Nephron (organoid): ENCODE measurements at regions not wholly inside any gene's neighbourhood (a gene's known extent, or its start where the extent isn't known, plus 50 kb on each side); places are given as distances from the start of the nearest gene placed in this dataset.

ENCODE experiments used
- H3K27ac Mint-ChIP-seq, 3 experiments: 2 replicates each; pipeline ENCODE4 v1.8.0; 2020; ENCODE audit warnings: mixed read lengths in 3 of 3, mild to moderate bottlenecking in 2 of 3, moderate library complexity in 1 of 3
- H3K27me3 Mint-ChIP-seq: 2 replicates; pipeline ENCODE4 v1.8.0; 2021; ENCODE audit warnings: low read depth, mild to moderate bottlenecking, moderate library complexity, mixed read lengths
- H3K36me3 Mint-ChIP-seq: 2 replicates; pipeline ENCODE4 v1.8.0; 2020; ENCODE audit warnings: low read depth, mixed read lengths
- H3K4me1 Mint-ChIP-seq: 2 replicates; pipeline ENCODE4 v1.8.0; 2020; ENCODE audit warnings: mixed read lengths
- H3K4me3 Mint-ChIP-seq, 3 experiments: 2 replicates each; pipeline ENCODE4 v1.8.0; 2020; ENCODE audit warnings: mild to moderate bottlenecking in 3 of 3, mixed read lengths in 3 of 3, moderate library complexity in 2 of 3
- H3K9me3 Mint-ChIP-seq: 2 replicates; pipeline ENCODE4 v1.8.0; 2020; ENCODE audit warnings: mixed read lengths
- CTCF ChIP-seq, 3 experiments: fragments of 200-600 bp; sonication (generic); IDR thresholded peaks; one replicate each; pipeline ENCODE4 v1.5.0; 2021; ENCODE audit warnings: antibody characterized with exemption in 3 of 3; ENCODE audit not compliant: unreplicated experiment in 3 of 3

DNA sequence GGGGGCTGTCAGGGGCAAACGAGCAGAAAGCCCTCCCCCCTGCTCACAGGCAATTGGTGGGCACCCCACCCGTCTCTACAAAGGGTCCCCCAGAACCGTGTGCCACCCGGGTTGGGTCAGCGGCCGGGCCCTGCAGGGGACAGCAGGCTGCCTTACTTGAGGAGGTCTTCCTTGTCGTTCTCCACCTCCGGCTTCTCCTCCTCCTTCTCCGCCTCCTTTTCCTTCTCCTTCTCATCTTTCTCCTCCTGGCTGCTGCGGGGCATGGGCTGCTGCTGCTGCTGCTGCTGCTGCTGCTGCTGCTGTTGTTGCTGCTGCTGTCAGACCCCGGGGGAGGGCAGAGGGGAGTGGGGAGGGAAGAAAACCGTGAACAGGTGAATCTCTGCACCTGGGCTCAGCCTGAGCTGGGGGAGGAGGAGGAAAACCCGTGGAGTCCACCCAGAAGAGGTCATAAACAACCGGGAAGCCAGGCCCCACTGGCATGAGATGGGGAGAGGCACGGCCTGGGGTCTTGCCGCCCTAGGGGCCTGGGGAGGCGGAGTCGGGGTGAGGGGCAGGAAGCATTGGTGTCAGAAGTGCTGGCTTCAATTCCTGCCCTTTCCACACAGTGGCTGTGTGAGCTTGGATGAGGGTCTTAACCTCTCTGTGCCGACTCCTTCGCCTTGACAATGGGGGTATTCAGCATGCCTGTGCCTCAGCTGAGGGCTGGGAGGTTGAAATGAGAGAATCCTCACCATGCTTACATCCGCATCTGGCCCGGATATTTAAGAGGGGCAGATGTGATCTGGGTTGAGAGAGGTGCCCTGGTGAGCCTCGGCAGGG, 107.6 kb downstream of the RFLNA start:
- Mint-ChIP-seq H3K4me3 (peak overlapping the region; percentile 36 to 72 (median 68)), H3K27me3 (peaks cover 6% of the 10 kb centered on the region), H3K27ac (peak overlapping the region; percentile 92 to 97 (median 94)), H3K36me3 (peaks cover 31% of the 10 kb centered on the region), H3K9me3 (no peaks in the 10 kb centered on the region), H3K4me1 (peaks cover 69% of the 10 kb centered on the region)
- no peak for TF ChIP-seq CTCF (IDR thresholded peaks at IDR 0.05; ENCODE audit: unreplicated experiment in 3 of 3)

GRCh38 chr12:124401704-124402221, 106.9 kb downstream of the RFLNA start:
- Mint-ChIP-seq H3K4me1 (peaks cover 63% of the 10 kb centered on the region), H3K36me3 (peaks cover 24% of the 10 kb centered on the region), H3K27ac (peak overlapping the region; percentile 92 to 97 (median 94)), H3K9me3 (no peaks in the 10 kb centered on the region), H3K27me3 (peaks cover 6% of the 10 kb centered on the region), H3K4me3 (peak overlapping the region; percentile 47 to 70 (median 51))
- no peak for TF ChIP-seq CTCF (IDR thresholded peaks at IDR 0.05; ENCODE audit: unreplicated experiment in 3 of 3)

DNA sequence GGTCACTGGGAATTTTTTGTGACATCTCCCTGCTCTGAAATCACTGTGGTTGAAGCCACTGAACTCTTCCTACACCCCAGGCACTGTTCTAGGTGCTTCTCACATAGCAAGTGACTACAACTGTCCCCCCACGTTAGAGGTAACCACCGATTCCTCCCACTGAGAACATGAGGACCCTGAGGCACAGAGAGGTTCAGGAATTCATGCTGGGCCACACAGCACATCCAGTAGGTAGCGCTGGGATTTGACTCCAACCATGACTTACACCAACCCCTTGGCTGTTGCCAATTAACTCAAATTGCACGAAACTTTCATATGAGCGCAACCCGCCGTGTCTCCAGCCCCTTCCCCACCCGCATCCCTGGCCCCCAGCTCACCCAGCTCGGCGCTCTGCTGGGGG, 105.2 kb downstream of the RFLNA start:
- Mint-ChIP-seq H3K27ac (peak overlapping the region in 1 of 3 experiments; percentile 80), H3K36me3 (peaks cover 30% of the 10 kb centered on the region), H3K27me3 (peaks cover 6% of the 10 kb centered on the region), H3K9me3 (no peaks in the 10 kb centered on the region), H3K4me1 (peaks cover 66% of the 10 kb centered on the region), H3K4me3 (no peak overlapping the region)
- TF ChIP-seq CTCF (IDR thresholded peaks at IDR 0.05; ENCODE audit: unreplicated experiment in 3 of 3) = no peak

GRCh38 chr12:124399622-124400021, 104.7 kb downstream of the RFLNA start:
- Mint-ChIP-seq H3K9me3 (no peaks in the 10 kb centered on the region), H3K4me1 (peaks cover 61% of the 10 kb centered on the region), H3K27me3 (peaks cover 6% of the 10 kb centered on the region), H3K36me3 (peaks cover 30% of the 10 kb centered on the region), H3K27ac (peak overlapping the region in 2 of 3 experiments; percentile 66 to 80), H3K4me3 (peak overlapping the region in 2 of 3 experiments; percentile 54 to 60)
- TF ChIP-seq CTCF (IDR thresholded peaks at IDR 0.05; ENCODE audit: unreplicated experiment in 3 of 3) = peak; percentile 65 to 69 (median 65)

DNA sequence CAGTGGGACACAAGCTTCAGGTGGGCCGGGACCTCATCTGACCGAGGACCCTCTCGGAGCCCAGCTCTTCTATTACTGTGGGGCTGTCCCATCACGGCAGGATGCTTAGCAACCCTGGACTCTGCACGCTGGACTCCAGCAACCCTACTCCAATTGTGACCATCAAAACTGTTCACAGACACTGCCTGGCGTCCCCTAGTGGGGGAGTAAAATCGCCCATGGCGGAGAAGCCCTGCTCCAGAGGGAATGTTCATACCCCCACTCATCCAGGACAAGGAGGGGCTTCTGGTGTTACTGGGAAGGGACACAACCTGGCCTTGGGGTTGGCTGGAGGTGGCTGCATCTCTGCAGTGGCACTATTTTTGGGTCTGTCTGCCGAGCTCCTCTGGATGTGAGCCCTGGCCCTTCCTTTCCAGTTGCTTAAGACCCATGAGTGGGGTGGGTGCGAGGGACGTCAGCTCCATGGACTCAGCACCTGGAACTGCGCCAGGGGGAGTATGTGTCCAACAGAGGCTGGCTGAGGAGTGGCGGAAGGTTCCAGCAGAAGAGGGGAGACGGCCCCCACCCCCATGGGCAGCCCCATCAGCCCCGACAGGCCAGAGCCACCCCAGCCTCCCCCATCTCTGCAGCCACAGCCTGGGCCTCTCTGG, 103.8 kb downstream of the RFLNA start:
- TF ChIP-seq CTCF (IDR thresholded peaks at IDR 0.05; ENCODE audit: unreplicated experiment in 3 of 3) = no peak
- peaks cover 64% of the 10 kb centered on the region for H3K4me1 Mint-ChIP-seq
- no peak overlapping the region for H3K4me3 Mint-ChIP-seq
- no peak overlapping the region for H3K27ac Mint-ChIP-seq
- peaks cover 37% of the 10 kb centered on the region for H3K36me3 Mint-ChIP-seq
- H3K27me3 Mint-ChIP-seq = peaks cover 6% of the 10 kb centered on the region
- H3K9me3 Mint-ChIP-seq = no peaks in the 10 kb centered on the region
